LNCAP (cell line): ENCODE measurements at regions not wholly inside any gene's neighbourhood (a gene's known extent, or its start where the extent isn't known, plus 50 kb on each side); places are given as distances from the start of the nearest gene placed in this dataset.

ENCODE experiments used
- CTCF ChIP-seq: fragments of 450-650 bp; IDR thresholded peaks from 2 replicates; pipeline ENCODE4 v1.5.1; 2017; ENCODE audit warnings: mild to moderate bottlenecking

- no peak for TF ChIP-seq CTCF
These were observed 457.0 kb upstream of the ALCAM start for GRCh38 chr3:104909721-104910120.

- TF ChIP-seq CTCF: no peak
These were observed 455.3 kb upstream of the ALCAM start for GRCh38 chr3:104911376-104911775.

- TF ChIP-seq CTCF: no peak
These were observed 449.7 kb upstream of the ALCAM start for GRCh38 chr3:104916971-104917370.

GRCh38 chr3:104920512-104920911, 446.2 kb upstream of the ALCAM start:
- no peak for TF ChIP-seq CTCF

- no peak for TF ChIP-seq CTCF
These were observed 432.7 kb upstream of the ALCAM start for GRCh38 chr3:104933972-104934371.

- no peak for TF ChIP-seq CTCF
These were observed 431.1 kb upstream of the ALCAM start for GRCh38 chr3:104935613-104936012.

- no peak for TF ChIP-seq CTCF
These were observed 427.5 kb upstream of the ALCAM start for GRCh38 chr3:104939196-104939595.

GRCh38 chr3:104941785-104942184, 424.9 kb upstream of the ALCAM start:
- TF ChIP-seq CTCF: no peak
